Thyroid gland (tissue), 4 donors: ENCODE measurements at regions not wholly inside any gene's neighbourhood (a gene's known extent, or its start where the extent isn't known, plus 50 kb on each side); places are given as distances from the start of the nearest gene placed in this dataset.

Experiments
- POLR2A ChIP-seq, 2 donors: fragments of 450-650 bp; IDR thresholded peaks; one replicate each; pipeline ENCODE4 v1.6.1; 2017; ENCODE audit warnings: antibody characterized with exemption in 2 of 2, mild to moderate bottlenecking in 2 of 2, moderate library complexity in 1 of 2
- TF ChIP-seq, protein P1 (sequence below), 6 experiments: fragments of 200-600 bp in 3 of 6; fragments of 450-650 bp in 3 of 6; sonication (generic) in 3 of 6; IDR thresholded peaks; one replicate each; pipeline ENCODE4 v1.5.1; 2016 to 2019; ENCODE audit warnings: antibody characterized with exemption in 6 of 6, mild to moderate bottlenecking in 2 of 6, inconsistent platforms in 1 of 6, moderate library complexity in 1 of 6

DNA sequence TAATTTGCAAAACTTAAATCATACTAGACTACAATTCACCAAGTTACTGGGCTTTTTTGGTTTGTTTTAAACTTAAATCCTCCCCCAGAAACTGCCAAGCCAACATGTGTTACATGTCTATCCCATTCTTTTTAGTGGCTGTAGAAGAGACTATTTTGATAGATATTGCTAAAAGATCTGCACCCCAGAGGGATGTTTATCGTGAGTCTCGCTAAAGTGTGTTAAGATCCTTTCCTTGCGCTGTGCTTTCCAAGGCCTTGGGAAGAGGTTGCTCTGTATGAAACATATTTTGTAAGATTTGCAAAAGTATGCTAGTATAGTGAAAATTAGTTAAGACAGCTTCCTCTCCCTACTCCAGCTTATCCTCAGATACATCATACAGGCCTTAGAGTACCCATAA, 63.0 kb downstream of the GPX5 start:
- TF ChIP-seq, protein P1, sequence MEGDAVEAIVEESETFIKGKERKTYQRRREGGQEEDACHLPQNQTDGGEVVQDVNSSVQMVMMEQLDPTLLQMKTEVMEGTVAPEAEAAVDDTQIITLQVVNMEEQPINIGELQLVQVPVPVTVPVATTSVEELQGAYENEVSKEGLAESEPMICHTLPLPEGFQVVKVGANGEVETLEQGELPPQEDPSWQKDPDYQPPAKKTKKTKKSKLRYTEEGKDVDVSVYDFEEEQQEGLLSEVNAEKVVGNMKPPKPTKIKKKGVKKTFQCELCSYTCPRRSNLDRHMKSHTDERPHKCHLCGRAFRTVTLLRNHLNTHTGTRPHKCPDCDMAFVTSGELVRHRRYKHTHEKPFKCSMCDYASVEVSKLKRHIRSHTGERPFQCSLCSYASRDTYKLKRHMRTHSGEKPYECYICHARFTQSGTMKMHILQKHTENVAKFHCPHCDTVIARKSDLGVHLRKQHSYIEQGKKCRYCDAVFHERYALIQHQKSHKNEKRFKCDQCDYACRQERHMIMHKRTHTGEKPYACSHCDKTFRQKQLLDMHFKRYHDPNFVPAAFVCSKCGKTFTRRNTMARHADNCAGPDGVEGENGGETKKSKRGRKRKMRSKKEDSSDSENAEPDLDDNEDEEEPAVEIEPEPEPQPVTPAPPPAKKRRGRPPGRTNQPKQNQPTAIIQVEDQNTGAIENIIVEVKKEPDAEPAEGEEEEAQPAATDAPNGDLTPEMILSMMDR (IDR thresholded peaks at IDR 0.05), result no peak
- TF ChIP-seq POLR2A (IDR thresholded peaks at IDR 0.05), result no peak
